SK-N-SH treated with all-trans-retinoic acid at 6 μM for 48 hours (cell line): ENCODE measurements at regions not wholly inside any gene's neighbourhood (a gene's known extent, or its start where the extent isn't known, plus 50 kb on each side); places are given as distances from the start of the nearest gene placed in this dataset.

ENCODE experiments used
- ATAC-seq: fragments of 200-7000 bp; cut with Tn5 transposase; 3 replicates; pipeline ENCODE4 v1.9.1; 2020; ENCODE audit warnings: mild to moderate bottlenecking, moderate library complexity
- ARNTL ChIP-seq: fragments of 450-650 bp; formaldehyde crosslinking; IDR thresholded peaks from 2 replicates; pipeline ENCODE4 v1.5.0; 2020; ENCODE audit warnings: low read depth, mild to moderate bottlenecking, moderate library complexity, borderline replicate concordance
- BACH2 ChIP-seq: fragments of 250-450 bp; sonication (Bioruptor Pico); IDR thresholded peaks from 2 replicates; pipeline ENCODE4 v1.9.0; 2021; ENCODE audit warnings: mild to moderate bottlenecking, borderline replicate concordance
- CREB5 ChIP-seq: fragments of 250-450 bp; sonication (Bioruptor Pico); IDR thresholded peaks from 2 replicates; pipeline ENCODE4 v1.5.1; 2020; ENCODE audit warnings: low read depth, mild to moderate bottlenecking, moderate library complexity
- CSDC2 ChIP-seq: fragments of 250-450 bp; sonication (Bioruptor Pico); IDR thresholded peaks from 2 replicates; pipeline ENCODE4 v1.5.0; 2020; ENCODE audit warnings: mild to moderate bottlenecking, moderate library complexity
- CSRNP3 ChIP-seq: fragments of 250-450 bp; sonication (Bioruptor Pico); IDR thresholded peaks from 2 replicates; pipeline ENCODE4 v1.5.1; 2021; ENCODE audit warnings: mild to moderate bottlenecking, moderate library complexity
- ESRRG ChIP-seq: fragments of 250-450 bp; sonication (Bioruptor Pico); IDR thresholded peaks from 2 replicates; pipeline ENCODE4 v1.6.1; 2021; ENCODE audit warnings: mild to moderate bottlenecking
- GLIS3 ChIP-seq: fragments of 250-450 bp; sonication (Bioruptor Pico); IDR thresholded peaks from 2 replicates; pipeline ENCODE4 v1.5.0; 2020; ENCODE audit warnings: mild to moderate bottlenecking, moderate library complexity
- OSR1 ChIP-seq: fragments of 250-450 bp; sonication (Bioruptor Pico); IDR thresholded peaks from 2 replicates; pipeline ENCODE4 v1.8.0; 2022; ENCODE audit warnings: moderate library complexity, mild to moderate bottlenecking, inconsistent platforms
- PATZ1 ChIP-seq: fragments of 250-450 bp; sonication (Bioruptor Pico); IDR thresholded peaks from 2 replicates; pipeline ENCODE4 v1.8.0; 2020; ENCODE audit warnings: mild to moderate bottlenecking, moderate library complexity, borderline replicate concordance
- PPARA ChIP-seq: fragments of 250-450 bp; sonication (Bioruptor Pico); IDR thresholded peaks from 2 replicates; pipeline ENCODE4 v1.5.0; 2020; ENCODE audit warnings: mild to moderate bottlenecking, borderline replicate concordance
- SNAI2 ChIP-seq: fragments of 250-450 bp; sonication (Bioruptor Pico); IDR thresholded peaks from 2 replicates; pipeline ENCODE4 v1.5.0; 2020; ENCODE audit warnings: mild to moderate bottlenecking, moderate library complexity
- TOX ChIP-seq: fragments of 250-450 bp; sonication (Bioruptor Pico); IDR thresholded peaks from 2 replicates; pipeline ENCODE4 v1.8.0; 2021; ENCODE audit warnings: mild to moderate bottlenecking, moderate library complexity, borderline replicate concordance
- TSHZ2 ChIP-seq: fragments of 250-450 bp; sonication (Bioruptor Pico); IDR thresholded peaks from 2 replicates; pipeline ENCODE4 v1.5.0; 2020; ENCODE audit warnings: mild to moderate bottlenecking, moderate library complexity
- ZC3H10 ChIP-seq: fragments of 250-450 bp; sonication (Bioruptor Pico); IDR thresholded peaks from 2 replicates; pipeline ENCODE4 v1.5.1; 2021; ENCODE audit warnings: mild to moderate bottlenecking, moderate library complexity
- ZFP30 ChIP-seq: fragments of 450-650 bp; formaldehyde crosslinking; IDR thresholded peaks from 2 replicates; pipeline ENCODE4 v1.5.0; 2022; ENCODE audit warnings: mild to moderate bottlenecking, moderate library complexity
- ZNF565 ChIP-seq: fragments of 450-650 bp; formaldehyde crosslinking; conservative IDR thresholded peaks from 2 replicates; pipeline ENCODE4 v1.5.0; 2020; ENCODE audit warnings: low read depth, mild to moderate bottlenecking, moderate library complexity
- ZNF70 ChIP-seq: fragments of 450-650 bp; formaldehyde crosslinking; IDR thresholded peaks from 2 replicates; pipeline ENCODE4 v1.5.0; 2020; ENCODE audit warnings: mild to moderate bottlenecking, moderate library complexity
- TF ChIP-seq, protein P1 (sequence below): fragments of 250-450 bp; sonication (Bioruptor Pico); IDR thresholded peaks from 2 replicates; pipeline ENCODE4 v1.8.0; 2021; ENCODE audit warnings: low read depth, mild to moderate bottlenecking, moderate library complexity, borderline replicate concordance

- no peak for TF ChIP-seq ZC3H10 (CRISPR knock-in tag)
- TF ChIP-seq OSR1, result no peak
- TF ChIP-seq PPARA (CRISPR knock-in tag), result peak; percentile 90; the same call in 1 of the 2 replicates
- TF ChIP-seq SNAI2, result no peak
Observed at GRCh38 chr1:229943148-229943714, 123.8 kb upstream of the GALNT2 start (continued).

DNA sequence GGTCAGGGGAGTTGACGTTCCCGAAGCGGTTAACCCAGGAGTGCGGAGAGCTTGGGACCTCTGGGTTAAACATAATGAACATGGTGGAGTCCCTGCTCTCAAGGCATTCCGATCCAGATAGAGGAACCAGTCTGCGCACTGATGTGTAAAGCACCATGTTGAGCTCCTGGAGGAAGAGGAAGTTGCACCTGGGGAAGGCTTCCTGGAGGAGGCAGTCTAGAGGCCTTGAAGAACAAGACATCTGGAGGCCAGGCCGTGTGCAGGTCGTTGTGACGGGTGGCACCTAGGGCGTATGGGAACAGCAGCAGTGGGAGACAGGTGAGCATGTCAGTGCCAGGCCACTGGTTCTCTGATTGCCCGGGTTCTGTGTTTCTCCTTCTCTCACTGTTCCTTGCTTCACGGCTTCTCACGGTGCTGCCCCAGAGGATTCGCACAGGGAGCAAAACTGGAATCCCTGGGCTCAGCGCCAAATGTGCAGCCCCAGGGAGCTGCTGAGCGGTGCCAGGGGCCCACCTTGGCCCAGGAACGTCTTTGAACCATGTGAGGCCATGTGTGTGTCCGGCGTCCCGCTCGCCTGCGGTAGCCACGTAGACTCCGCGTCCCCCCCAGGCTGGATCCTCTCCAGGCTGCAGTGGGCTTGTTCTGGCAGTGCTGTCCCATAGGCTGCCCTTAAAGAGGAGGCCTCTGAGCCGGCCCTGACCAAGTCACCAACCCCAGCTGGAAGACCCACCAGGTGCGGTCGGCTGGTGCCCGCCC is 122.9 kb upstream of the GALNT2 start:
- ATAC-seq, result no peak
- TF ChIP-seq CSRNP3 (CRISPR knock-in tag) (no peak), ZNF565 (no peak), GLIS3 (CRISPR knock-in tag) (no peak), OSR1 (no peak)

DNA sequence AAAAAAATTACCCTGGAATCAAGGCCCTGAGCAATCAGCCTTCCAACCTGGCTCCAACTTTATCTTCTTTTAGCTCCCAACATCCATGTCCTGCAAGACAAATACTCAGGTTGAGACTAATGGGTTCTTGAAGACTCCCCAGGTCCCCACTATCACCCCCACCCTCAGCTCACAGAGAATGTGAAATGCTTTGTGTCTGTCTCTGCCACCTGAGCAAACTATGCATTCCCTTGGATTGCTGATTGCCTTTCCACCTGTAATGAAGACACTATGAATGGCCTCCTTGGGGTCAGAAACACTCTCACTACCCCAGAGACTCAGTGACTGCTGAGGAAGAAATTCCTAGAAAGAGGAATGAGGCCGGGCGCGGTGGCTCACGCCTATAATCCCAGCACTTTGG is 121.2 kb upstream of the GALNT2 start:
- TF ChIP-seq GLIS3 (CRISPR knock-in tag) (no peak), BACH2 (CRISPR knock-in tag) (no peak), ZNF565 (no peak), ZFP30 (CRISPR knock-in tag) (no peak), PATZ1 (CRISPR knock-in tag) (no peak), CSDC2 (CRISPR knock-in tag) (no peak), TSHZ2 (no peak), CREB5 (CRISPR knock-in tag) (no peak), CSRNP3 (CRISPR knock-in tag) (no peak), TOX (no peak)
- TF ChIP-seq, protein P1, sequence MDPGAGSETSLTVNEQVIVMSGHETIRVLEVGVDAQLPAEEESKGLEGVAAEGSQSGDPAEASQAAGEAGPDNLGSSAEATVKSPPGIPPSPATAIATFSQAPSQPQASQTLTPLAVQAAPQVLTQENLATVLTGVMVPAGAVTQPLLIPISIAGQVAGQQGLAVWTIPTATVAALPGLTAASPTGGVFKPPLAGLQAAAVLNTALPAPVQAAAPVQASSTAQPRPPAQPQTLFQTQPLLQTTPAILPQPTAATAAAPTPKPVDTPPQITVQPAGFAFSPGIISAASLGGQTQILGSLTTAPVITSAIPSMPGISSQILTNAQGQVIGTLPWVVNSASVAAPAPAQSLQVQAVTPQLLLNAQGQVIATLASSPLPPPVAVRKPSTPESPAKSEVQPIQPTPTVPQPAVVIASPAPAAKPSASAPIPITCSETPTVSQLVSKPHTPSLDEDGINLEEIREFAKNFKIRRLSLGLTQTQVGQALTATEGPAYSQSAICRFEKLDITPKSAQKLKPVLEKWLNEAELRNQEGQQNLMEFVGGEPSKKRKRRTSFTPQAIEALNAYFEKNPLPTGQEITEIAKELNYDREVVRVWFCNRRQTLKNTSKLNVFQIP (CRISPR knock-in tag), result no peak
- ATAC-seq, result no peak

DNA sequence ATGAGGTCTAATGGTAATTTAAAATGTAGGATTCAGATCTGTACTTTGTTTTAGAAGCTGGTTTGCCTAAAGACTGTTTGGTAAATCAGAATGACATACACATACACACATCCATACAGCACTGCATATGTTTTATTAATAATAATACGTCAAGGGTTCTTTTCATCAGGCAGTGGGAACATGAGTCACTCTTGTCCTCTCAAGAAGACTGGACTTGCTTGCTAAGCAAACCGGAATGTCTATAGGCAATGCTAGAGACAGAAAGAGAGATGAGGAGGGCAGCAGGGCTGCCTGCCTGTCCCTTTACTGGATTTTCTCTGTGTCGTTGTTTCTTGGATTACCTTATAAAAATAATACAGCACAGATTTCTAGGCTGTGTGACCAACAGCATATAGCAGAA is 119.1 kb upstream of the GALNT2 start:
- ATAC-seq, result no peak
- TF ChIP-seq PPARA (CRISPR knock-in tag) (no peak), ZNF70 (CRISPR knock-in tag) (no peak), ESRRG (CRISPR knock-in tag) (no peak), SNAI2 (no peak), OSR1 (no peak), CSRNP3 (CRISPR knock-in tag) (no peak), CSDC2 (CRISPR knock-in tag) (no peak), ZFP30 (CRISPR knock-in tag) (no peak), ZNF565 (no peak), ARNTL (no peak), BACH2 (CRISPR knock-in tag) (no peak), CREB5 (CRISPR knock-in tag) (no peak), TOX (no peak)
